ENCODE measurements at regions not wholly inside any gene's neighbourhood (a gene's known extent, or its start where the extent isn't known, plus 50 kb on each side); places are given as distances from the start of the nearest gene placed in this dataset.

DNA sequence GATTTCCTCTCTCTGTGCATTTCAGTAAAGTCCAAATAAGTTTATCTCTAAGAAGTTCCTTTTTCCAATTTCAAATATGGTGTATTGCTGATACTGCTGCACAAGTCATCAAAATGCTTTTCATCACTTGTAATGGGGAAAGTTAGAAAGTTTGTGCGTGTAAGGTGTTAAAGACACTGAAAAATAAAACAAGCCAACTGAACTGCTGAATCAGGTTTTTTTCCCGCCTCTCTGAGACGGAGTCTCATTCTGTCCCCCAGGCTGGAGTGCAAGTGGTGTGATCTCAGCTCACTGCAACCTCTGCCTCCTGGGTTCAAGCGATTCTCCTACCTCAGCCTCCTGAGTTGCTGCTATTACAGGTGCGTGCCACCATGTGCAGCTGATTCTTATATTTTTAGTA, 400.9 kb downstream of the LRRC70 start (continued):
- TF ChIP-seq IRF2 (CRISPR knock-in tag; IDR thresholded peaks at IDR 0.05; ENCODE audit: borderline replicate concordance, low read depth) (no peak), SP1 (CRISPR knock-in tag; conservative IDR thresholded peaks at IDR 0.05) (no peak)
- TF ChIP-seq, protein P1, sequence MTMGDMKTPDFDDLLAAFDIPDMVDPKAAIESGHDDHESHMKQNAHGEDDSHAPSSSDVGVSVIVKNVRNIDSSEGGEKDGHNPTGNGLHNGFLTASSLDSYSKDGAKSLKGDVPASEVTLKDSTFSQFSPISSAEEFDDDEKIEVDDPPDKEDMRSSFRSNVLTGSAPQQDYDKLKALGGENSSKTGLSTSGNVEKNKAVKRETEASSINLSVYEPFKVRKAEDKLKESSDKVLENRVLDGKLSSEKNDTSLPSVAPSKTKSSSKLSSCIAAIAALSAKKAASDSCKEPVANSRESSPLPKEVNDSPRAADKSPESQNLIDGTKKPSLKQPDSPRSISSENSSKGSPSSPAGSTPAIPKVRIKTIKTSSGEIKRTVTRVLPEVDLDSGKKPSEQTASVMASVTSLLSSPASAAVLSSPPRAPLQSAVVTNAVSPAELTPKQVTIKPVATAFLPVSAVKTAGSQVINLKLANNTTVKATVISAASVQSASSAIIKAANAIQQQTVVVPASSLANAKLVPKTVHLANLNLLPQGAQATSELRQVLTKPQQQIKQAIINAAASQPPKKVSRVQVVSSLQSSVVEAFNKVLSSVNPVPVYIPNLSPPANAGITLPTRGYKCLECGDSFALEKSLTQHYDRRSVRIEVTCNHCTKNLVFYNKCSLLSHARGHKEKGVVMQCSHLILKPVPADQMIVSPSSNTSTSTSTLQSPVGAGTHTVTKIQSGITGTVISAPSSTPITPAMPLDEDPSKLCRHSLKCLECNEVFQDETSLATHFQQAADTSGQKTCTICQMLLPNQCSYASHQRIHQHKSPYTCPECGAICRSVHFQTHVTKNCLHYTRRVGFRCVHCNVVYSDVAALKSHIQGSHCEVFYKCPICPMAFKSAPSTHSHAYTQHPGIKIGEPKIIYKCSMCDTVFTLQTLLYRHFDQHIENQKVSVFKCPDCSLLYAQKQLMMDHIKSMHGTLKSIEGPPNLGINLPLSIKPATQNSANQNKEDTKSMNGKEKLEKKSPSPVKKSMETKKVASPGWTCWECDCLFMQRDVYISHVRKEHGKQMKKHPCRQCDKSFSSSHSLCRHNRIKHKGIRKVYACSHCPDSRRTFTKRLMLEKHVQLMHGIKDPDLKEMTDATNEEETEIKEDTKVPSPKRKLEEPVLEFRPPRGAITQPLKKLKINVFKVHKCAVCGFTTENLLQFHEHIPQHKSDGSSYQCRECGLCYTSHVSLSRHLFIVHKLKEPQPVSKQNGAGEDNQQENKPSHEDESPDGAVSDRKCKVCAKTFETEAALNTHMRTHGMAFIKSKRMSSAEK (CRISPR knock-in tag; IDR thresholded peaks at IDR 0.05; ENCODE audit: borderline replicate concordance): no peak

DNA sequence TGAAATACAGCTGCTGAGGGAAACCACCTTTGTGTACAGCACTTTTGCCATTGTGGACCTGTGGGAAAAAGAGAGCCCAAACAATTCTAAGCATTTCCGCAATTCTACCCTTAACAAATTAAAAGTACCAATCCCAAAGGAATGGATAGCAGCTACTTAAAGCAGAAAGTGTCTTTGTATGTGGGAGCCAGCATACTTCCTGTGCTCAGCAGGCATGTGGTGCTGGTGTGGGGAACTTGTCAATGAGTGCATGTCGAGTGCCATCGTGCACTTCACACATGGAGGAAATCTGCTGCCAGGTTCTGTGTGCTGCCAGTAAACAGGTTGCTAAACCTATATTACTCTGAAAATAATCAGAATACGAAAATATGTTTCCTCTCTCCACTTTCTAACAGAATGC, 399.0 kb downstream of the LRRC70 start:
- TF ChIP-seq, protein P2, sequence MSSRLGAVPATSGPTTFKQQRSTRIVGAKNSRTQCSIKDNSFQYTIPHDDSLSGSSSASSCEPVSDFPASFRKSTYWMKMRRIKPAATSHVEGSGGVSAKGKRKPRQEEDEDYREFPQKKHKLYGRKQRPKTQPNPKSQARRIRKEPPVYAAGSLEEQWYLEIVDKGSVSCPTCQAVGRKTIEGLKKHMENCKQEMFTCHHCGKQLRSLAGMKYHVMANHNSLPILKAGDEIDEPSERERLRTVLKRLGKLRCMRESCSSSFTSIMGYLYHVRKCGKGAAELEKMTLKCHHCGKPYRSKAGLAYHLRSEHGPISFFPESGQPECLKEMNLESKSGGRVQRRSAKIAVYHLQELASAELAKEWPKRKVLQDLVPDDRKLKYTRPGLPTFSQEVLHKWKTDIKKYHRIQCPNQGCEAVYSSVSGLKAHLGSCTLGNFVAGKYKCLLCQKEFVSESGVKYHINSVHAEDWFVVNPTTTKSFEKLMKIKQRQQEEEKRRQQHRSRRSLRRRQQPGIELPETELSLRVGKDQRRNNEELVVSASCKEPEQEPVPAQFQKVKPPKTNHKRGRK (CRISPR knock-in tag; IDR thresholded peaks at IDR 0.05; ENCODE audit: borderline replicate concordance): no peak
- TF ChIP-seq, protein P3, sequence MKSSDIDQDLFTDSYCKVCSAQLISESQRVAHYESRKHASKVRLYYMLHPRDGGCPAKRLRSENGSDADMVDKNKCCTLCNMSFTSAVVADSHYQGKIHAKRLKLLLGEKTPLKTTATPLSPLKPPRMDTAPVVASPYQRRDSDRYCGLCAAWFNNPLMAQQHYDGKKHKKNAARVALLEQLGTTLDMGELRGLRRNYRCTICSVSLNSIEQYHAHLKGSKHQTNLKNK (CRISPR knock-in tag; IDR thresholded peaks at IDR 0.05): no peak
- TF ChIP-seq MYBL2 (CRISPR knock-in tag; IDR thresholded peaks at IDR 0.05) (no peak), HMGA2 (CRISPR knock-in tag; IDR thresholded peaks at IDR 0.05) (no peak), RELA (CRISPR knock-in tag; IDR thresholded peaks at IDR 0.05; ENCODE audit: borderline replicate concordance) (no peak), TP53 (CRISPR knock-in tag; IDR thresholded peaks at IDR 0.05) (no peak)
- TF ChIP-seq, protein P4, sequence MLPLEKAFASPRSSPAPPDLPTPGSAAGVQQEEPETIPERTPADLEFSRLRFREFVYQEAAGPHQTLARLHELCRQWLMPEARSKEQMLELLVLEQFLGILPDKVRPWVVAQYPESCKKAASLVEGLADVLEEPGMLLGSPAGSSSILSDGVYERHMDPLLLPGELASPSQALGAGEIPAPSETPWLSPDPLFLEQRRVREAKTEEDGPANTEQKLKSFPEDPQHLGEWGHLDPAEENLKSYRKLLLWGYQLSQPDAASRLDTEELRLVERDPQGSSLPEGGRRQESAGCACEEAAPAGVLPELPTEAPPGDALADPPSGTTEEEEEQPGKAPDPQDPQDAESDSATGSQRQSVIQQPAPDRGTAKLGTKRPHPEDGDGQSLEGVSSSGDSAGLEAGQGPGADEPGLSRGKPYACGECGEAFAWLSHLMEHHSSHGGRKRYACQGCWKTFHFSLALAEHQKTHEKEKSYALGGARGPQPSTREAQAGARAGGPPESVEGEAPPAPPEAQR (CRISPR knock-in tag; IDR thresholded peaks at IDR 0.05): no peak
- Mint-ChIP-seq H3K4me3 (no peak overlapping the region), H3K9me3 (peaks cover 3% of the 10 kb centered on the region), H3K27ac (peak overlapping the region; percentile 56), H3K27me3 (ENCODE audit: low read depth) (no peaks in the 10 kb centered on the region), H3K4me1 (peaks cover 41% of the 10 kb centered on the region), H3K36me3 (no peaks in the 10 kb centered on the region)
- DNase-seq (ENCODE audit: low spot score): peak; percentile 19
- ChIA-PET POLR2A (no interaction called here), CTCF (interaction anchor here (1.0 to 1.4 kb wide), 2 partner anchors 148 to 534 kb away, joined by 3 read pairs; no protein-coding TSS in a partner anchor)
- peak; percentile 87 for ATAC-seq

DNA sequence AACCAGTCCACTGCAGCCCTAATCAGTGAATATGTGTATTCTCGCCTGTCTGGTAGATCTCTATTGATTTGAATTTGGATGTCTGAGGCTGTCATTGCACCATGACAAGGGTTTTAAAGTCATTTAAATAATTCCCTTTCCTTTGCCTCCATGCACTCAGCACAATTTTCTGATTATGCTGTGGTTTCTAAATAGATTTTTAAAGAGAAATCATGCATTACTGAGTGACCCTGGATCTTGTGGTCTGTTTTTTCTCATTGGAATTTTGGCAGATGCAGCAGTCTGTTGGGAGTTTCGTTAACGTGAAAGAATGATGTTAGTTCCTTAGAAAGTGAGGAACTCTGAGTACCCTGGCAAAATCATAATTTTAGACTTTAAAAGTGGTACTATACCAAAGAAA, 396.0 kb downstream of the LRRC70 start:
- DNase-seq (ENCODE audit: low spot score) (no peak), ATAC-seq (no peak)
- Mint-ChIP-seq H3K4me3 (no peak overlapping the region), H3K4me1 (peaks cover 32% of the 10 kb centered on the region), H3K9me3 (peaks cover 23% of the 10 kb centered on the region), H3K36me3 (peaks cover 13% of the 10 kb centered on the region), H3K27me3 (ENCODE audit: low read depth) (no peaks in the 10 kb centered on the region; the same call in 1 of the 2 replicates), H3K27ac (no peak overlapping the region)
- ChIA-PET POLR2A (no interaction called here), CTCF (no interaction called here)
- TF ChIP-seq ZBTB21 (CRISPR knock-in tag; IDR thresholded peaks at IDR 0.05; ENCODE audit: borderline replicate concordance): no peak
- no peak for TF ChIP-seq ZNF423 (CRISPR knock-in tag; IDR thresholded peaks at IDR 0.05)
- TF ChIP-seq, protein P5, sequence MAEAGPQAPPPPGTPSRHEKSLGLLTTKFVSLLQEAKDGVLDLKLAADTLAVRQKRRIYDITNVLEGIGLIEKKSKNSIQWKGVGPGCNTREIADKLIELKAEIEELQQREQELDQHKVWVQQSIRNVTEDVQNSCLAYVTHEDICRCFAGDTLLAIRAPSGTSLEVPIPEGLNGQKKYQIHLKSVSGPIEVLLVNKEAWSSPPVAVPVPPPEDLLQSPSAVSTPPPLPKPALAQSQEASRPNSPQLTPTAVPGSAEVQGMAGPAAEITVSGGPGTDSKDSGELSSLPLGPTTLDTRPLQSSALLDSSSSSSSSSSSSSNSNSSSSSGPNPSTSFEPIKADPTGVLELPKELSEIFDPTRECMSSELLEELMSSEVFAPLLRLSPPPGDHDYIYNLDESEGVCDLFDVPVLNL (CRISPR knock-in tag; IDR thresholded peaks at IDR 0.05; ENCODE audit: borderline replicate concordance, low read depth): no peak
- no peak for TF ChIP-seq RORB (CRISPR knock-in tag; IDR thresholded peaks at IDR 0.05)
- TF ChIP-seq OVOL2 (CRISPR knock-in tag; IDR thresholded peaks at IDR 0.05; ENCODE audit: borderline replicate concordance): no peak
- TF ChIP-seq NFE2L1 (CRISPR knock-in tag; IDR thresholded peaks at IDR 0.05): no peak
- no peak for TF ChIP-seq CREM (CRISPR knock-in tag; IDR thresholded peaks at IDR 0.05)
- TF ChIP-seq HMGA2 (CRISPR knock-in tag; IDR thresholded peaks at IDR 0.05): no peak
- TF ChIP-seq, protein P6, sequence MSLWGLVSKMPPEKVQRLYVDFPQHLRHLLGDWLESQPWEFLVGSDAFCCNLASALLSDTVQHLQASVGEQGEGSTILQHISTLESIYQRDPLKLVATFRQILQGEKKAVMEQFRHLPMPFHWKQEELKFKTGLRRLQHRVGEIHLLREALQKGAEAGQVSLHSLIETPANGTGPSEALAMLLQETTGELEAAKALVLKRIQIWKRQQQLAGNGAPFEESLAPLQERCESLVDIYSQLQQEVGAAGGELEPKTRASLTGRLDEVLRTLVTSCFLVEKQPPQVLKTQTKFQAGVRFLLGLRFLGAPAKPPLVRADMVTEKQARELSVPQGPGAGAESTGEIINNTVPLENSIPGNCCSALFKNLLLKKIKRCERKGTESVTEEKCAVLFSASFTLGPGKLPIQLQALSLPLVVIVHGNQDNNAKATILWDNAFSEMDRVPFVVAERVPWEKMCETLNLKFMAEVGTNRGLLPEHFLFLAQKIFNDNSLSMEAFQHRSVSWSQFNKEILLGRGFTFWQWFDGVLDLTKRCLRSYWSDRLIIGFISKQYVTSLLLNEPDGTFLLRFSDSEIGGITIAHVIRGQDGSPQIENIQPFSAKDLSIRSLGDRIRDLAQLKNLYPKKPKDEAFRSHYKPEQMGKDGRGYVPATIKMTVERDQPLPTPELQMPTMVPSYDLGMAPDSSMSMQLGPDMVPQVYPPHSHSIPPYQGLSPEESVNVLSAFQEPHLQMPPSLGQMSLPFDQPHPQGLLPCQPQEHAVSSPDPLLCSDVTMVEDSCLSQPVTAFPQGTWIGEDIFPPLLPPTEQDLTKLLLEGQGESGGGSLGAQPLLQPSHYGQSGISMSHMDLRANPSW (CRISPR knock-in tag; conservative IDR thresholded peaks at IDR 0.05; ENCODE audit: low read depth): no peak
- TF ChIP-seq, protein P7, sequence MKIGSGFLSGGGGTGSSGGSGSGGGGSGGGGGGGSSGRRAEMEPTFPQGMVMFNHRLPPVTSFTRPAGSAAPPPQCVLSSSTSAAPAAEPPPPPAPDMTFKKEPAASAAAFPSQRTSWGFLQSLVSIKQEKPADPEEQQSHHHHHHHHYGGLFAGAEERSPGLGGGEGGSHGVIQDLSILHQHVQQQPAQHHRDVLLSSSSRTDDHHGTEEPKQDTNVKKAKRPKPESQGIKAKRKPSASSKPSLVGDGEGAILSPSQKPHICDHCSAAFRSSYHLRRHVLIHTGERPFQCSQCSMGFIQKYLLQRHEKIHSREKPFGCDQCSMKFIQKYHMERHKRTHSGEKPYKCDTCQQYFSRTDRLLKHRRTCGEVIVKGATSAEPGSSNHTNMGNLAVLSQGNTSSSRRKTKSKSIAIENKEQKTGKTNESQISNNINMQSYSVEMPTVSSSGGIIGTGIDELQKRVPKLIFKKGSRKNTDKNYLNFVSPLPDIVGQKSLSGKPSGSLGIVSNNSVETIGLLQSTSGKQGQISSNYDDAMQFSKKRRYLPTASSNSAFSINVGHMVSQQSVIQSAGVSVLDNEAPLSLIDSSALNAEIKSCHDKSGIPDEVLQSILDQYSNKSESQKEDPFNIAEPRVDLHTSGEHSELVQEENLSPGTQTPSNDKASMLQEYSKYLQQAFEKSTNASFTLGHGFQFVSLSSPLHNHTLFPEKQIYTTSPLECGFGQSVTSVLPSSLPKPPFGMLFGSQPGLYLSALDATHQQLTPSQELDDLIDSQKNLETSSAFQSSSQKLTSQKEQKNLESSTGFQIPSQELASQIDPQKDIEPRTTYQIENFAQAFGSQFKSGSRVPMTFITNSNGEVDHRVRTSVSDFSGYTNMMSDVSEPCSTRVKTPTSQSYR (CRISPR knock-in tag; IDR thresholded peaks at IDR 0.05): no peak
